Body of pancreas (tissue), 4 donors: ENCODE measurements at regions not wholly inside any gene's neighbourhood (a gene's known extent, or its start where the extent isn't known, plus 50 kb on each side); places are given as distances from the start of the nearest gene placed in this dataset.

Experiments used
- ATAC-seq: fragments of 150-250 bp; one replicate; pipeline ENCODE4 v1.9.1; 2016
- DNase-seq, 4 donors: peaks; one replicate each; pipeline ENCODE4 v3.0.0-alpha.2; 2019
- H3K27ac ChIP-seq, 4 donors: fragments of 200-600 bp; sonication (generic); 1 replicate in 3 of 4; 2 replicates in 1 of 4; pipeline versions ENCODE4 v1.5.1 to v1.6.1; 2016 to 2019; ENCODE audit warnings: mild to moderate bottlenecking in 1 of 4, mixed read lengths in 1 of 4, moderate library complexity in 1 of 4
- H3K27me3 ChIP-seq, 2 donors: fragments of 200-600 bp; sonication (generic); one replicate each; pipeline ENCODE4 v1.6.0; 2016; ENCODE audit warnings: mild to moderate bottlenecking in 1 of 2
- H3K36me3 ChIP-seq, 2 donors: fragments of 200-600 bp; sonication (generic); replicated peaks in 1 of 2; 2 replicates each; pipeline ENCODE4 v1.5.1; 2016; ENCODE audit warnings: low read depth in 2 of 2; ENCODE audit not compliant: insufficient read depth in 1 of 2
- H3K4me1 ChIP-seq: fragments of 200-600 bp; sonication (generic); one replicate; pipeline ENCODE4 v1.6.0; 2016
- H3K4me3 ChIP-seq, 2 donors: fragments of 200-600 bp; sonication (generic); 1 replicate in 1 of 2; 2 replicates in 1 of 2; pipeline ENCODE4 v1.5.1; 2016 to 2019
- H3K9me3 ChIP-seq, 3 donors: fragments of 200-600 bp; sonication (generic); 1 replicate in 2 of 3; 2 replicates in 1 of 3; pipeline ENCODE4 v1.5.1; 2016
- POLR2A ChIP-seq, 3 donors: fragments of 450-650 bp; IDR thresholded peaks; one replicate each; pipeline ENCODE4 v1.6.1; 2016; ENCODE audit warnings: antibody characterized with exemption in 3 of 3, mild to moderate bottlenecking in 2 of 3
- whole genome bisulfite sequencing, 2 donors: methylation state at CpG; one replicate each; pipeline ENCODE4 v1.1.5; 2017; 5-methylcytosine and 5-hydroxymethylcytosine counted together
- intact Hi-C: fragments of 100-400 bp; cut with DNase I; formaldehyde crosslinking; loops from one replicate; pipeline ENCODE4 v1.15.1; 2023
- TF ChIP-seq, protein P1 (sequence below), 7 experiments: fragments of 450-650 bp in 4 of 7; fragments of 200-600 bp in 3 of 7; sonication (generic) in 3 of 7; IDR thresholded peaks; one replicate each; pipeline ENCODE4 v1.5.1; 2016 to 2019; ENCODE audit warnings: antibody characterized with exemption in 7 of 7

DNA sequence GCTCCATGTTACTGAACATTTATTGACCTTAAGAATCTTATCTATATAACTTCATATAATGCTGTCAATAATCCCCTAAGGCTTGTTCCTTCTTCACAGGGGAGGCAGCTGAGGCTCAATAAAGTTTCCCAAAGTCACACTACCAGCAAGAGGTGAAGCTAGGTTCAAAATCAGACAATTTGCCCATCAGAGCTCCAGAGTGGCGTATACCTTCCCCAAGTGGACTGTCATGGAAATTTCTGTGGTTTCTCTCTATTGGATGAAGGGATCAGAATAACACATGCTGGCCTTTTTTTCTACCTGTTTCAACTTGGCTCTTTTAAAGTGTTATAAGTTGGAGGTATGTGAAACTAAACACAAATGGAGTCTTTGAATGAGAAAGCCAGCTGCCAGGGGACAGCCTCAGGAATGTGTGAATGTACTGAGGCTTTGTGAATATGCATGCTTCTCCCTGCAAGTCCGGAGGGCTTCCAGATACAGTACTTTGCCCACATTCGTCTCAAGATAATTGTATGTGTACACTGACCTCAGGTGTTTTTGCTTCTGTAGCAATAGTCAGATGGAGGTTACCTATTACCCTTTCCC, 656.3 kb upstream of the CELF2 start:
- intact Hi-C loops, result no loop called here
- no peaks in the 10 kb centered on the region for H3K27me3 ChIP-seq
- 24 to 29% methylated on average over 3 of the region's 3 CpGs for WGBS, 2 donors
- no peaks in the 10 kb centered on the region for H3K4me1 ChIP-seq
- H3K36me3 ChIP-seq, result no peaks in the 10 kb centered on the region
- DNase-seq (no peak), ATAC-seq (no peak)
- H3K27ac ChIP-seq, result no peak overlapping the region
- no peak overlapping the region for H3K4me3 ChIP-seq
- no peaks in the 10 kb centered on the region for H3K9me3 ChIP-seq
- TF ChIP-seq, protein P1, sequence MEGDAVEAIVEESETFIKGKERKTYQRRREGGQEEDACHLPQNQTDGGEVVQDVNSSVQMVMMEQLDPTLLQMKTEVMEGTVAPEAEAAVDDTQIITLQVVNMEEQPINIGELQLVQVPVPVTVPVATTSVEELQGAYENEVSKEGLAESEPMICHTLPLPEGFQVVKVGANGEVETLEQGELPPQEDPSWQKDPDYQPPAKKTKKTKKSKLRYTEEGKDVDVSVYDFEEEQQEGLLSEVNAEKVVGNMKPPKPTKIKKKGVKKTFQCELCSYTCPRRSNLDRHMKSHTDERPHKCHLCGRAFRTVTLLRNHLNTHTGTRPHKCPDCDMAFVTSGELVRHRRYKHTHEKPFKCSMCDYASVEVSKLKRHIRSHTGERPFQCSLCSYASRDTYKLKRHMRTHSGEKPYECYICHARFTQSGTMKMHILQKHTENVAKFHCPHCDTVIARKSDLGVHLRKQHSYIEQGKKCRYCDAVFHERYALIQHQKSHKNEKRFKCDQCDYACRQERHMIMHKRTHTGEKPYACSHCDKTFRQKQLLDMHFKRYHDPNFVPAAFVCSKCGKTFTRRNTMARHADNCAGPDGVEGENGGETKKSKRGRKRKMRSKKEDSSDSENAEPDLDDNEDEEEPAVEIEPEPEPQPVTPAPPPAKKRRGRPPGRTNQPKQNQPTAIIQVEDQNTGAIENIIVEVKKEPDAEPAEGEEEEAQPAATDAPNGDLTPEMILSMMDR (IDR thresholded peaks at IDR 0.05), result no peak
- no peak for TF ChIP-seq POLR2A (IDR thresholded peaks at IDR 0.05)

DNA sequence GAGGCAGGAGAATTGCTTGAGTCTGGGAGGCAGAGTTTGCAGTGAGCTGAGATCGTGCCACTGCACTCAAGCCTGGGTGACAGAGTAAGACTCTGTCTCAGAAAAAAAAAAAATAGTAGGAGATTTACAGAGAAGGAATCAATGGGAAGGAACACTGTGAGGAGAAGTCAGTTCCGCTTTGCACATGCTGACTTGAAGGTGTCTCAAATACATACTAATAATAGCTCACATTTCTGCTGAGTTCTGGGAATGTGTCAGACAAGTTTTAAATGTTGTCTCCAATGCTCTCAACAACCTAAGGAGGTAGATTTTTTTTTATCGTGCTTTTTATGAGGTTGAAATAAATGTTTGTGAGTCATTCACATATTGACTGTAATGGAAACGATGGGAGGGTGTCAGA, 654.9 kb upstream of the CELF2 start:
- no peak for DNase-seq
- Histone ChIP-seq H3K36me3 (no peaks in the 10 kb centered on the region), H3K9me3 (no peaks in the 10 kb centered on the region), H3K4me3 (no peak overlapping the region), H3K4me1 (no peaks in the 10 kb centered on the region), H3K27ac (no peak overlapping the region), H3K27me3 (no peaks in the 10 kb centered on the region)
- 49 to 60% methylated on average over 4 of the region's 4 CpGs for WGBS, 2 donors
- TF ChIP-seq, protein P1 (IDR thresholded peaks at IDR 0.05), result no peak
- no peak for TF ChIP-seq POLR2A (IDR thresholded peaks at IDR 0.05)
- intact Hi-C loops, result no loop called here
- no peak for ATAC-seq

DNA sequence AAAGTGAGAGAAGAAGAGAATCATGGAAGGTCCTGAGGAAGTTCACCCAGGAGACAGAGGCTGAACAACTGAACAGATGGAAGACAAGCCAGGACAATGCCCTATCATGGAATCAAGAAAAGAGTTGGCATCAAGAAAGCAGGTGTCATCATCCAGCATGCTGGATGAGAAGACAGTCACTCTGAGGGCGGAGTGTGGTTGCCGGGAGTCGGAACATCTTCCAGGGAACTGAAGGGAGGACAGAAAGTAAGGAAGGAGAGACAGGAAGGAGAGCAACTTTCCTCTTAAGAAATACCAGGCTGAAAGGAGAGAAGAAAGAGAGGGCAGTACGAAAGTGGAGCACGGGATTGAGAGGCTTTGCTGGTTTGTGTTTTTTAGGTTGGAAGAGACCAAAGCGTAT, 654.5 kb upstream of the CELF2 start:
- Histone ChIP-seq H3K4me3 (no peak overlapping the region), H3K27me3 (no peaks in the 10 kb centered on the region), H3K27ac (no peak overlapping the region), H3K4me1 (no peaks in the 10 kb centered on the region), H3K9me3 (no peaks in the 10 kb centered on the region), H3K36me3 (no peaks in the 10 kb centered on the region)
- DNase-seq (no peak), ATAC-seq (no peak)
- 66 to 68% methylated on average over 6 of the region's 6 CpGs for WGBS, 2 donors
- intact Hi-C loops, result no loop called here
- TF ChIP-seq, protein P1 (IDR thresholded peaks at IDR 0.05), result no peak
- TF ChIP-seq POLR2A (IDR thresholded peaks at IDR 0.05), result no peak

- no peak for TF ChIP-seq POLR2A (IDR thresholded peaks at IDR 0.05)
- TF ChIP-seq, protein P1 (IDR thresholded peaks at IDR 0.05), result no peak
- Histone ChIP-seq H3K36me3 (no peaks in the 10 kb centered on the region), H3K27me3 (no peaks in the 10 kb centered on the region), H3K4me3 (no peak overlapping the region), H3K9me3 (no peaks in the 10 kb centered on the region), H3K4me1 (no peaks in the 10 kb centered on the region), H3K27ac (no peak overlapping the region)
- WGBS, 2 donors, result 55 to 58% methylated on average over 2 of the region's 2 CpGs
- ATAC-seq (no peak), DNase-seq (no peak)
- intact Hi-C loops, result no loop called here
Measured at GRCh38 chr10:10364902-10365301, 652.8 kb upstream of the CELF2 start.

DNA sequence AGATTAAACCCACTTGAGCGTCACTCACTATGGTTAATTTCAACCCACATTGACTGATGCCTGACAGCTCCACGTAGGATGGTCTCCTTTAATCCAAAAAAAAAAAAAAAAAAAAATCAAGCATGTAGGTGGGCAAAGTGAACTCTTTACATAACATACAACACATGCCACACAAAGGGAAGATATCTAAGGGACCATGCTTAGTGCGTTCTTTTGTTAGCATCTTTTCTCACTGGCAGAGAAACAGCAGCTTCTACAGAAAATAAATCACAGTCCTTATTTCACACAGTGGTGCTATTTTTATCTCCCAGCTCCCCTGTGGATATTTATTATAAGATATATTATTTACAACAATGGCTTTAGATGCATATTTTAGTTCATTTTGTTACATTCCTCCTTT, 652.0 kb upstream of the CELF2 start:
- Histone ChIP-seq H3K4me1 (no peaks in the 10 kb centered on the region), H3K9me3 (no peaks in the 10 kb centered on the region), H3K36me3 (no peaks in the 10 kb centered on the region), H3K4me3 (no peak overlapping the region), H3K27ac (no peak overlapping the region), H3K27me3 (no peaks in the 10 kb centered on the region)
- no peak for DNase-seq
- intact Hi-C loops, result no loop called here
- 63 to 78% methylated on average over 3 of the region's 3 CpGs for WGBS, 2 donors
- ATAC-seq, result no peak
- no peak for TF ChIP-seq POLR2A (IDR thresholded peaks at IDR 0.05)
